SH-SY5Y (cell line): ENCODE measurements at regions not wholly inside any gene's neighbourhood (a gene's known extent, or its start where the extent isn't known, plus 50 kb on each side); places are given as distances from the start of the nearest gene placed in this dataset.

Experiments
- GATA2 ChIP-seq: IDR thresholded peaks from 2 replicates; pipeline ENCODE4 v1.6.1; 2011; ENCODE audit warnings: mild to moderate bottlenecking, low read depth, low read length
- GATA3 ChIP-seq: IDR thresholded peaks from 2 replicates; pipeline ENCODE4 v1.6.1; 2011; ENCODE audit warnings: low read depth, mild to moderate bottlenecking, low read length, moderate library complexity

DNA sequence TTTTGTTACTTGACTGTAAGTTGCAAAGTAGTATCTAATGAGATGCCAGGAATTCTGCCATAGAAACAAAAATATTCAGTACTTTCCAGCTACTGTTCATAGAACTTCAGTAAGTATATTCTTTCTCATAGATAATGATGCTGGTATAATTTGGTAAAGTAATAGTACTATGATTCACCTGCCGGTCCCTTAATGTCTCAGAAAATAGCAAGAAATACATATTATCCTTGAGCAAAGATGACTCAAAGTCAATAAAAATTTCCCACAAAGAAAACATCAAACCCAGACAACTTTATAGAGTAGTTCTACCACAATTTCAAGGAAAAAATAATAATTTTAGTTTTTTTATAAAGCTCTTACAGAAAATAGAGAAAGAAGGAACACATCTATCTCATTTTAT, 105.4 kb downstream of the EPDR1 start:
- TF ChIP-seq GATA2 (no peak), GATA3 (no peak)
